ENCODE measurements at regions not wholly inside any gene's neighbourhood (a gene's known extent, or its start where the extent isn't known, plus 50 kb on each side); places are given as distances from the start of the nearest gene placed in this dataset.

GRCh38 chr5:77936365-77936693, 160.2 kb upstream of the TBCA start:
- TF ChIP-seq CBFB (CRISPR knock-in tag; IDR thresholded peaks at IDR 0.05; ENCODE audit: low read depth) (no peak), FOXP4 (CRISPR knock-in tag; IDR thresholded peaks at IDR 0.05) (no peak), CTCF (IDR thresholded peaks at IDR 0.05) (no peak), JUN (CRISPR knock-in tag; IDR thresholded peaks at IDR 0.05) (no peak), CREM (CRISPR knock-in tag; IDR thresholded peaks at IDR 0.05) (no peak), FOXP1 (CRISPR knock-in tag; IDR thresholded peaks at IDR 0.05; ENCODE audit: borderline replicate concordance) (no peak), MYBL2 (CRISPR knock-in tag; IDR thresholded peaks at IDR 0.05) (no peak), HMGXB4 (CRISPR knock-in tag; IDR thresholded peaks at IDR 0.05) (no peak)
- TF ChIP-seq, protein P1, sequence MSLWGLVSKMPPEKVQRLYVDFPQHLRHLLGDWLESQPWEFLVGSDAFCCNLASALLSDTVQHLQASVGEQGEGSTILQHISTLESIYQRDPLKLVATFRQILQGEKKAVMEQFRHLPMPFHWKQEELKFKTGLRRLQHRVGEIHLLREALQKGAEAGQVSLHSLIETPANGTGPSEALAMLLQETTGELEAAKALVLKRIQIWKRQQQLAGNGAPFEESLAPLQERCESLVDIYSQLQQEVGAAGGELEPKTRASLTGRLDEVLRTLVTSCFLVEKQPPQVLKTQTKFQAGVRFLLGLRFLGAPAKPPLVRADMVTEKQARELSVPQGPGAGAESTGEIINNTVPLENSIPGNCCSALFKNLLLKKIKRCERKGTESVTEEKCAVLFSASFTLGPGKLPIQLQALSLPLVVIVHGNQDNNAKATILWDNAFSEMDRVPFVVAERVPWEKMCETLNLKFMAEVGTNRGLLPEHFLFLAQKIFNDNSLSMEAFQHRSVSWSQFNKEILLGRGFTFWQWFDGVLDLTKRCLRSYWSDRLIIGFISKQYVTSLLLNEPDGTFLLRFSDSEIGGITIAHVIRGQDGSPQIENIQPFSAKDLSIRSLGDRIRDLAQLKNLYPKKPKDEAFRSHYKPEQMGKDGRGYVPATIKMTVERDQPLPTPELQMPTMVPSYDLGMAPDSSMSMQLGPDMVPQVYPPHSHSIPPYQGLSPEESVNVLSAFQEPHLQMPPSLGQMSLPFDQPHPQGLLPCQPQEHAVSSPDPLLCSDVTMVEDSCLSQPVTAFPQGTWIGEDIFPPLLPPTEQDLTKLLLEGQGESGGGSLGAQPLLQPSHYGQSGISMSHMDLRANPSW (CRISPR knock-in tag; conservative IDR thresholded peaks at IDR 0.05; ENCODE audit: low read depth): no peak
- TF ChIP-seq, protein P2, sequence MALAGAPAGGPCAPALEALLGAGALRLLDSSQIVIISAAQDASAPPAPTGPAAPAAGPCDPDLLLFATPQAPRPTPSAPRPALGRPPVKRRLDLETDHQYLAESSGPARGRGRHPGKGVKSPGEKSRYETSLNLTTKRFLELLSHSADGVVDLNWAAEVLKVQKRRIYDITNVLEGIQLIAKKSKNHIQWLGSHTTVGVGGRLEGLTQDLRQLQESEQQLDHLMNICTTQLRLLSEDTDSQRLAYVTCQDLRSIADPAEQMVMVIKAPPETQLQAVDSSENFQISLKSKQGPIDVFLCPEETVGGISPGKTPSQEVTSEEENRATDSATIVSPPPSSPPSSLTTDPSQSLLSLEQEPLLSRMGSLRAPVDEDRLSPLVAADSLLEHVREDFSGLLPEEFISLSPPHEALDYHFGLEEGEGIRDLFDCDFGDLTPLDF (CRISPR knock-in tag; IDR thresholded peaks at IDR 0.05): no peak
